Kidney epithelial cell (primary cell): ENCODE measurements at regions not wholly inside any gene's neighbourhood (a gene's known extent, or its start where the extent isn't known, plus 50 kb on each side); places are given as distances from the start of the nearest gene placed in this dataset.
"Not testable (repeated sequence)": the region's sequence is repeated elsewhere in the genome, so short reads cannot be mapped to it uniquely, and the experiment has no call there.

Experiments
- DNase-seq: peaks from one replicate; pipeline ENCODE4 v3.0.0-alpha.2; 2010; ENCODE audit warnings: low read depth
- H3K27me3 ChIP-seq: 2 replicates; pipeline ENCODE4 v1.6.0; 2011; ENCODE audit warnings: low read length; ENCODE audit not compliant: control insufficient read depth, insufficient read depth
- H3K36me3 ChIP-seq: 2 replicates; pipeline ENCODE4 v1.5.1; 2011; ENCODE audit warnings: low read length; ENCODE audit not compliant: control insufficient read depth, insufficient read depth
- H3K4me3 ChIP-seq: 2 replicates; pipeline ENCODE4 v1.5.1; 2011; ENCODE audit warnings: low read depth, mild to moderate bottlenecking, control low read depth, low read length
- TF ChIP-seq, protein P1 (sequence below): IDR thresholded peaks from 2 replicates; pipeline ENCODE4 v1.5.1; 2011; ENCODE audit warnings: mild to moderate bottlenecking, moderate library complexity, low read length, control low read depth, inconsistent platforms; ENCODE audit not compliant: insufficient read depth, poor library complexity, severe bottlenecking

DNA sequence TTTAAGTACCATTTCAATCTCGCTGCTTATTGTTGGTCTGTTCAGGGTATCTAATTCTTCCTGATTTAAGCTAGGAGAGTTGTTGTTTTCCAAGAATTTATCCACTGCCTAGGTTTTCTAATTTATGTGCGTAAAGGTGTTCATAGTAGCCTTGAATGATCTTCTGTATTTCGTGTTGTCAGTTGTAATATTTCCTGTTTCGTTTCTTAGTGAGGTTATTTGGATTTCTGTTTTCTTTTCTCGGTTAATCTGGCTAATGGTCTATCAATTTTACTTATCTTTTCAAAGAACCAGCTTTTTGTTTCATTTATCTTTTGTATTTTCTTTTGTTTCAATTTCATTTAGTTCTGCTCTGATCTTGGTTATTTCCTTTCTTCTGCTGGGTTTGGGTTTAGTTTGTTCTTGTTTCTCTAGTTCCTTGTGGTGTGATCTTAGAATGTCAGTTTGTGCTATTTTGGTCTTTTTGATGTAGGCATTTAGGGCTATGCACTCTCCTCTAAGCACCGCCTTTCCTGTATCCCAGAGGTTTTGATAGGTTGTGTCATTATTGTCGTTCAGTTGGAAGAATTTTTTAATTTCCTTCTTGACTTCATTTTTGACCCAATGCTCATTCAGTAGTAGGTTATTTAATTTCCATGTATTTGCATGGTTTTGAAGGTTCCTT is 92.5 kb upstream of the CSRP2 start:
- not testable (repeated sequence) for H3K36me3 ChIP-seq, H3K4me3 ChIP-seq, H3K27me3 ChIP-seq, DNase-seq

DNA sequence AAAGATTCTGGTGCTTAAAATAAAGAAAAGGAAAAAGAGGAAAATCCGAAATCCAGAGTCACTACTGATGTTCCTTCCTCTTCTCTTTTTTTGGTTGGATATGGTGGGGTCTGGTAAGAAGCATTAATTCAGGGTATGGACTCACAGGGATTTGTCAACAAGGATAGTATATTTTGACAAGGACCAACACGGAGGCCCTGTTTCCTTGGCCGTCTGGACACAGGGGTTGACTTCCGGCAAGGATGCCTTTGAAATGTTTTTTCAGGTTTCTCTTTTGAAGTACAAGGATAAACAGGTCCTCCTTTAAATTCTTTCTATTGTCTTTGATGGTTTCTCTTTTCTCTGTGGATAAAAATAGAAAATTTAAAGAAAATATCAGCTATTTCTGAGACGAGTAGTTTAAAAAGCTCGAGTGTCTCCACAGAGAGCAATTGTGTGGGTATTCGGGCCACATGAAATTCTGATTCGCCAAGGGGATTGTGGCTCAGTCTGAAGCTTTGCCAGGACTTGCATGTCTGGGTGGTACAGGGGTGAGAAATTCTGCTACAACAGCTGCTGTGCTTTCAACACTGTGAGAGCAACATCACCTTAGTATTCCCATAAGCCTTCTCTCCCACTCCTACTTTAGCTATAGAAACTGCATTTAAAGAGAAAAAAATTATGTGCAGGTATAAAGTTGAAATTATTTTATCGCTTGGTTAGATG is 88.5 kb upstream of the CSRP2 start:
- no peaks in the 10 kb centered on the region for H3K36me3 ChIP-seq
- TF ChIP-seq, protein P1, sequence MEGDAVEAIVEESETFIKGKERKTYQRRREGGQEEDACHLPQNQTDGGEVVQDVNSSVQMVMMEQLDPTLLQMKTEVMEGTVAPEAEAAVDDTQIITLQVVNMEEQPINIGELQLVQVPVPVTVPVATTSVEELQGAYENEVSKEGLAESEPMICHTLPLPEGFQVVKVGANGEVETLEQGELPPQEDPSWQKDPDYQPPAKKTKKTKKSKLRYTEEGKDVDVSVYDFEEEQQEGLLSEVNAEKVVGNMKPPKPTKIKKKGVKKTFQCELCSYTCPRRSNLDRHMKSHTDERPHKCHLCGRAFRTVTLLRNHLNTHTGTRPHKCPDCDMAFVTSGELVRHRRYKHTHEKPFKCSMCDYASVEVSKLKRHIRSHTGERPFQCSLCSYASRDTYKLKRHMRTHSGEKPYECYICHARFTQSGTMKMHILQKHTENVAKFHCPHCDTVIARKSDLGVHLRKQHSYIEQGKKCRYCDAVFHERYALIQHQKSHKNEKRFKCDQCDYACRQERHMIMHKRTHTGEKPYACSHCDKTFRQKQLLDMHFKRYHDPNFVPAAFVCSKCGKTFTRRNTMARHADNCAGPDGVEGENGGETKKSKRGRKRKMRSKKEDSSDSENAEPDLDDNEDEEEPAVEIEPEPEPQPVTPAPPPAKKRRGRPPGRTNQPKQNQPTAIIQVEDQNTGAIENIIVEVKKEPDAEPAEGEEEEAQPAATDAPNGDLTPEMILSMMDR = no peak
- no peak overlapping the region for H3K4me3 ChIP-seq
- no peak for DNase-seq
- no peaks in the 10 kb centered on the region for H3K27me3 ChIP-seq

DNA sequence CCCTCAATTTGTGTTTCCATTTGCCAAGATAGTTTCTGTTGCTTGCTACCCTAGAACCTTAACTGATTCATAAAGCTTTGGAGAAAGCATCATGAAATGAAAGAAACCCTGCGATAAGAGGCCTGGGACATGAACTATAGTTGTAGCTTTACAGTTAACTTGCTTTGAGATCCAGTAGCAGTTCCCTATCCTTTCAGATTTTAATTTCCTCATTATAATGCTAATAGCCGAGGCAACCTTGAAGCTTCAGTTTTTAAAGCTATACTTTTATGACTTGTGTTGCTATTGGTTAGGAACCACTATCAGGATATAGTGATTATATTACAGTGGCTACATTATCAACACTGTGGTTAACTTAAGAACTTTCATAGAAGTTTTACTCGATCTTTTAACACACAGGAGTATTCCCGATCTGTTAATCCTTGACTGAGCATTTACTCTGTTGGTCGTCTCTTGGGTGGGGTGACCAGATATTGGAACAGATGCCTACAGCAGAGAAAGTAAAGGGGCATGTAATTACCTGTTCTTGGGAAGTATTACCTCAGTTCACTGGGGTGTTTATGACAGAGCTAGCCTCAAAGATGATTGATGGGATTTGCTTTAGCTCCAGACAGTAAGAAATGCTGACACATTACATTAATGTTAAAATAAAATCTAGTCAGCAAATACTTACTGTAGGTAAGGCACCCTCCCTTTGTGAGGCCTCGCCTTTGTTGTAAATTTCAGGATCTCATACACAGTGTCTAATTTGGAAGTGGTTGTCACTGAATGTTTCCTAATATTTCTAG is 86.2 kb upstream of the CSRP2 start:
- no peaks in the 10 kb centered on the region for H3K36me3 ChIP-seq
- no peaks in the 10 kb centered on the region for H3K27me3 ChIP-seq
- no peak overlapping the region for H3K4me3 ChIP-seq
- no peak for DNase-seq
- TF ChIP-seq, protein P1 = no peak

DNA sequence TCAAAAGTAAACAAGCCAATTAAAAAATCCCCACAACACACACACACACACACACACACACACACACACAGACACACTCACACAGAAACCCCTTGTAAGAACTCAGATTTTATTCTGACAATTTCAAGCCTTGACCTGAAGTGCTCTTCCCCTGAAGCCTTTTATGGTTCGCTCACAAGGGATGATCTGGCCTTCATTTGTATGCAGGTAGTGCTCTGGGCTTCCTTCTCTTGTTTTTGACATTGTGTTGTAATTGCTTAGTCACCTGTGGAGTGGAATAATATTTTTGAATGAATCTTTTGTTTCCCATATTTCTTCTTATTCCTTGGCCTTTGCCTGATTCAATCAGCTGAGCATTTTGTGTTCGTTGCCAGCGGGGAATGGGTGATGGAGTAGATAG is 83.3 kb upstream of the CSRP2 start:
- H3K27me3 ChIP-seq = no peaks in the 10 kb centered on the region
- no peaks in the 10 kb centered on the region for H3K36me3 ChIP-seq
- no peak for DNase-seq
- H3K4me3 ChIP-seq = no peak overlapping the region
- TF ChIP-seq, protein P1 = no peak

DNA sequence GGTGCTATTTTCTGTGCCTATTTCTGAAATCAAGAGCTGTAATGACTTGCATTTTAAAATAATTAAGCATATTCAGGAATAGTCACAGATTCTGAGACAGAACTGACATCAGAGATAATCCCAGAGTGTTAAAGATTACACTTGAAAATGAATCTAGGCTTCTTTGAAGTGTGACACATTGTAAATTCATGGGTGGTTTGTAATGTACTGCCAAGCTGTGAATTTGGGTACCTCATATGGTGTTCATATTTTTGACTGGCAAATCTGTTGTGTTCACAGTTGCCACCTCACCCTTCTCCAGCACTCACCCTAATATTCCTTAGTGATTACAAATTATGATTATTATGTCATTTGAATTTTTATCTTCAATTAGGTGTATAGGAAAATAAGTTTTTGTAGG is 78.5 kb upstream of the CSRP2 start:
- H3K27me3 ChIP-seq = no peaks in the 10 kb centered on the region
- no peak for DNase-seq
- H3K4me3 ChIP-seq = no peak overlapping the region
- TF ChIP-seq, protein P1 = no peak
- no peaks in the 10 kb centered on the region for H3K36me3 ChIP-seq

DNA sequence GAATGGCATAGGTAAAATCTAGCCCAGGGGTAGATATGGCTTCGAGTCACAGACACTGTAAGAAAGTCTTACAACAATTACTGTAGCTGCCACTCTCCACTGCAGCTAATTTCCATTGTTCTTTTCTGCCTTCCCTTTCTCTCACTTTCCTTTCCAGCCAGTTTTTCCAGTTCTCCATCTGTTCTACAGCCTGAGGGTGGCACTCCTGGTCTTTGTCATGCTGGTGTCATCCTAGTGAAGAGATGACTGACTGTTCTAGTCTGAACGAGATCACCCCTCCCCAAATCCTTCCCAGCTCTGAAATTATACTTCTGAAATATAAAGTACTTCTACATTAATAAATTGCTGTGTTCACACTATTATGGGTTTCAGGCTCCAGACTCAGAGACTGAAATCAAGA is 74.2 kb upstream of the CSRP2 start:
- no peak for DNase-seq
- H3K27me3 ChIP-seq = no peaks in the 10 kb centered on the region
- no peak overlapping the region for H3K4me3 ChIP-seq
- H3K36me3 ChIP-seq = no peaks in the 10 kb centered on the region
- TF ChIP-seq, protein P1 = no peak
